NCI-H446 treated with DMSO at 0.1 percent for 48 hours (cell line): ENCODE measurements at regions not wholly inside any gene's neighbourhood (a gene's known extent, or its start where the extent isn't known, plus 50 kb on each side); places are given as distances from the start of the nearest gene placed in this dataset.
A peak's percentile ranks its signal among the peaks of the same experiment; 100 is the strongest.
"Not testable (repeated sequence)": the region's sequence is repeated elsewhere in the genome, so short reads cannot be mapped to it uniquely, and the experiment has no call there.

ENCODE experiments used
- DNase-seq: peaks from one replicate; lab custom pipeline; 2025; lab: John Stamatoyannopoulos, UW

DNA sequence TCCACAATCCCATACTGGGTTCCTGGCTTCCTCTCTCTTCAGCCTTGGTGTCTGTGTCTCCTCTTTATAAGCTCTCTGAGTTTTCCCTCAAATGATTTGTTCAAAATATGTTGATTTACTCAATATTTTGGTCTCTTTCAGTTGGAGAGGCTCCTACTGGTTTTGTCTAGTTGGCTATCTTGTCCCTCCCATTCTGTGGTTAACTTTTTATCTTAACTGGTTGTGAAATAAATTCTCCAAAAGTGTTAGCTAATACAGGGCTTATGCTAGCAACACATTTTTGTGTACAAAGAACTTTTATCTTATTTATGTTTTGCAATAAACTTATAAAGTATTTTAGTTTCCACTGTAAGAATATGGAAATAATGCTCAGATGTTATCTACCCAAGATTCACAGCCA is 200.9 kb downstream of the AASDHPPT start:
- DNase-seq, result no peak

DNA sequence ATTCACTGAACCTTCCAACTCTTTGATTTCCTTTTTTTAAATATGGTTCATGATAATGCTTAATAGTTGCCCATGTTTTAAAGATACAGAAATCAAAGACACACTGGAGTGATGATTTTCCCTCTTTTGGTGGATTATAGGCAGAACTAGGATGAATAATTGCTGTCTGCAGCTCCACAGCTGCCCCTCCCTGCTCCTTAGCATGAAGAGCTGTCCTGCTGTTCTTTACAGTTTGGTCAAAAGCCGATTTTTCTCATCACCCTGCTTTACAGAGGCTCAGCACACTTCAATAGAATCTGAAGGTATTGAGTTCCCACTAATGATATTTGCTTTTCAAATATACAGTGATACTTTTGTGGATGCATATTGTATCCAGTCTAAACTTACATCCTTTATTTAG is 202.6 kb downstream of the AASDHPPT start:
- no peak for DNase-seq

DNA sequence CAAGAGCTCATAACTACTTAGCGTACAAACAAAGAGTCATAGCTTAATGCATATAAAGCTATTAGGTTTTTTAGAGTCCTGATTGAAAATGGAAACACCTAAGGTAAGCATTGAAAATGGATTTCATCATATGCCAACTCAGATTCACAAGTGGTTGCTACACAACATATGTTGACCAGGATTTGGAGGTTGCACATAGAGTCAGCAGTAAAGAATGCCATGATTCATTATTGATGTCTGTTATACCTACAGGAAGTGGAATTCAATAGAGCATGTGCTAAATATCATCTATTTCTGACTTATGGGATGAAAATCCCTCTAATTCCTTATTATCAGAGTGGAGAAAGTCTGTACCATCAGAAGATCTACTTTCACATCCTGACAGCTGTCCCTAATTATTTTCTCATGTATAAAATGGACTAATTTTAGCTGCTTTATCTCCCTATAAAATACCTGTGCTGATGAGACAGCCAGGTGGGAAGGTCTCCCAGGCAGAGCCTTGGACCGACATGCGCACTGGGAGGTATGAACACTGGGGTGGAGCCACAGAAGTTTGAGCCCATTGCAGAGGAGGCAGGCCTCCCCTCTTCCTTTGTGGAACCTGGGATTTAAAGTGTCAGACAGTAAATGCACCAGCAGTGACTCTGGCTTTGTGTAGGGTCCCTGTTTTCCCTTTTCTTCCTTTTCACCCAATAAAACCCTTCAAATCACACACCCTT is 204.2 kb downstream of the AASDHPPT start:
- no peak for DNase-seq

DNA sequence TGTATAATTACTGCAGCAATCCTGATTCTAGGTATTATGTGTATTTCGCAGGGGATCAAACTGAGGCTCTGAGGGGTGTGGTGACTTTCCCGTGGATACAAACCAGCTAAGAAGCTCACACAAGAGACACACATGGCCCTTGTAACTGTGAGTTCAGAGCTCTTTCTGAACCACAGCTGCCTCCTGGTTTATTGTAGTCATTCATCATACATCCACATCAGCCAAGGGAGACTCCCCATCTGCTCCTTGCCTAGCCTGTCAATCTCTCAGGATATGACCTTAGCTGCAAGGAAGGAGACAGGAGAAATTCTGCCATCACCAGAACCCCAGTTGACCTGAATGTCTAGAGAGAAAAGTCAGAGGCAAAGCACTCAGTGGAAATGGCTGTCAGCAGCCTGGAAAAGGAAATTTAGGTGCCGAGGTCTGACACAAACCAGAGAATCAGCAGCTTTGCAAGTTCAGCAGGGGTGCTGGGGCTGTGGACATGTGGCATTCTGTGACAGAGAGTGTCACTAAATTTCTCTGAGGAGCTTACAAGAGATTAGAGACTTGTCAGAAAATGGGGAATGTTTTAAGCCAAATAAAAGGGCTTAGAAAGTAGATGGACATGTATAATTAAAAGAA is 209.5 kb downstream of the AASDHPPT start:
- DNase-seq, result no peak

DNA sequence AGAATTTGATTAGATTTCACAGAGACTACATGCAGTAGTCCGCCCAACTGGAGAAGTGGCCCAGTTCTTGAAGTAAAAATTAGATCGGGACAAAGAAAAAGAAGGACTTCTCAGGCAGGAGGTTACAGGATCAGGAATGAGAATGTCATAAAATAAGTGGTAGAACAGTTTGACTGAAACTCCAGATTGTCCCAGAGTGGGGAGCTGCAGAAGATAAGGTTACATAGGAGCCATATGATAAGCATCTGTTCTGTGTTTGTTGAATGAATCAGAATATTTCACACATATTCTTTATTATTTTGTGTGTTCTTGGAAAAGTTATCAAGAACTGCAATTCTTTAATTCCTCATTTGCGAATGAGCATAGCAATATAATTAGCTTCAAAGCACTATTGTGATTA is 210.6 kb downstream of the AASDHPPT start:
- DNase-seq, result no peak

DNA sequence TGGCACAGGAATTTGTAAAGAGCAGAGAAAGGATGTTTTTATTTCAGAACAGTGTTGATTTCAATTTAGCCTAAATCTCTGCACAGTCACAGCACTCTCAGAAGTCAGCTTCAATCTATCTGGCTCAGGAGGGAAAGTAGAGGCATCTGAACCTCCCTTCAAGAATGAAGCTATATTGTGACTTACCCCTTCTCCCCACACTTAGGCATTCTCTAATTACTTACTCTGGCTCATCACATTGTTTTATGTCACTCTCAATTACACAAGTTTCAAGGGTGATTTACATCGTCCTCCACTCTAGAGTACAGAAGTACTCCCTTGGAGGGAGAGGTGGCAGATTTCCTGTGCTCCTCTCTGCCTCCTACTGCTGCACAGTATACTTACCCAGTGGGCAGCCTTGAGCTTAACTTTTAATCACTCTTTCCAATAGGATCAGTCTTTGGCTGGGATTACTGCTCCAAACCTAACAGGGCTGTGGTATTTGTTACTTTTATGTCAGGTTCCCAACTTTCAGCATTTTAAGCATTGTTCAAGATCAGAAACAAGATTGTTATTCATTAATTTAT is 211.4 kb downstream of the AASDHPPT start:
- DNase-seq, result no peak

DNA sequence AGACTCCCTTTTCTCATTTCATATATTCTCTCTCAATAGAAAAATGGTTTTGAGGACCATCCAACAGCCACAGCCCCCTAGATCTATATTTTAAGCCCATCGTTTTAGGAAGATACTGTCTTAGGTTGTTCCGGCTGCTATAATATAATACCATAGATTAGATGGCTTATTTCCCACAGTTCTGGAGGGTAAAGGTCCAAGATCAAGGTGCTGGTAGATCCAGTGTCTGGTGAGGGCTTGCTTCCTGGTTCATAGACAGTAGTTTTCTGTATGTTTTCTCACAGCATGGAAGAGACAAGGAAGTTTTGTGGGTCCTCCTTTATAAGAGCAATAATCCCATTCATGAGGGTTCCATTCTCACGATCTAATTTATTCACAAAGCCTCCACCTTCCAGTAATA is 215.1 kb downstream of the AASDHPPT start:
- no peak for DNase-seq

DNA sequence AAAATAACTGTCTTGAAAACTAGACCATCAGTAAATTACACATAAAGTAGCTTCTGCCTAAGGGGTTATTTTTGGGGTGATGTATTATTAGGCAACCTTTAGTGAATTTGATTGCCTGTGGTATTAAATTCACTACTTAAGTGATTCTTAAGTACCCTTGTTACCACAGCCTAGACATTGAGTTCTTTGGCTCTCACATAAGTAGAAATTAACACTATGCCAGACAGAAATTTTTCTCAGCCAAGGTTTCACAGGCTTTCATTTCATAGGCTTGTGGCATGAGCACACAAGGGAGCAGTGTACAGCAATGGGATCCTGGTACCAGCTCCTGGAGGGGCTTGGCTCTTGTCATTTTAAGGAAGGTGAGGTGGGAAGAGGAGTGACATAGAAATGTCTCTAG is 218.5 kb downstream of the AASDHPPT start:
- DNase-seq, result no peak

DNA sequence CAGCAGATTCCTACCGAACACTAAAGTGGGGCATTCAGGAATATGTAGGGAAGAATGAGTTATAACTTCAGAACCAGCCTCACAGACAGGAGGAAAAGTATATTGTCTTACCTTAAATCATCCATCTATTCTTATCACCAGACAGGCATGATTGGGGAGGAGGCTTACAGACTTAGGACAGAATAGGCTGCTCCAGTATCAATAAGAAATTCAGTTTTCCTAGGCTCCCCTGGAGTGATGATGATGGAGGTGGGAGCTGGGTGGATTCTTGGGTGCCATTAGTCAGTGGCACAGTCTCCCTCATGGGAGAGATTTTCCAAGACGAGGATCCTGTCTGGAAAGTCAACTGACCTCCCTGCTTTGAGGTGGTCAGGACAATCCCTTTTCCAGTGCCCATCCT is 225.0 kb downstream of the AASDHPPT start:
- no peak for DNase-seq

DNA sequence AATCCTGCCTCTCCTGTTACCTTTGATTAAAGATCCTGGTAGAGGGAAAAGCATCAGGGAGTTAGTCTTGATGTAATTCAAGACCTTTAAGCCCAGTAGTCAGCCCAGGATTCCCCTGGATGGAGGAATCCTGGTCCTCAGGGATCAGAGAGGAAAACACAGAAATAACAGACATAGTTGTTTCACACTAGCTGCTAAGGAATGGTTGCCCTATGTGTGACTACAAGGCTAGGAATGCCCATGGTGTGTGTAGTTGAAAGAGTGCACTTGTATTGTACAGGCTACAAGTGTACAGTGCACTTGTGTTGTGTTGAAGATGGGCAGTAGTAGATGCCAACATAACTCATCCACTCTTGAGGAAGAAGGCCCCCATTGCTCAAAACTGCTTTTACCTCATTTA is 226.8 kb downstream of the AASDHPPT start:
- DNase-seq, result no peak

DNA sequence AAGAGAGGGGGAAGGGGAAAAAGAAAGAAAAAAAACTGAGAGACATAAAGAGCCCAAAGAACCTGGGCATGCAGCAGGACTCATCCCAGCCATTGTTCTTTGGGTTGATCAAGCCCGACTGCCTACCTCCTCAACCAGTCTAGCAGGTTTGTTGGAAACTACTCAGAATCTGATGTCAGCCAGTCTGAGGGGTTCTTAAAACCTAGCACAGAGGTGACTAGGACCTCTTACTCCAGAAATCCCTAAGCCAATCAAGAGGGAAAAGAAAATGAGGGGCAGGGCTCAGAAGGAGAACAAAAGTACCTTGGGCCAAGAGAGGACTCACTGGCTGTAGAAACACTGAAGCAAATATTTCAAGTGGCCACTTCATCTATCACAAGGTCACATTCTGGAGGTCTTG is 228.0 kb downstream of the AASDHPPT start:
- no peak for DNase-seq

DNA sequence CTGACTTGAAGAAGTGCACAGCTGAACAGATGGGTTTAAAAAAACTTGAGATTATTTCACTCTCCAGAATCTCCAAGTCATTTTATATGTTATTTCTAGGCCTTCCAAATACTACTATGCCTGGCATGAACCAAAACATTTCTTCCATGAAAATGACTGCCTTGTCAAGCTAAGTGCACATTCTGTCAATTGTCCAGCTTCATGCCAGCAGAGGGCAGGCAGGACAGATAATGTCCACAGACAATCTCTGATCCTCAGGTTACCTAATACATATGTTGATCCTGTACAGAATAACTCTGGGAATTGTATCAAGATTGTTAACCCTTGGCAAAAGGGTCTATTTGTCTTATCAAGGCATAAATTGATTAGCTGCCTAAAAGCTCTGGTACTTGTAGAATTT is 229.5 kb downstream of the AASDHPPT start:
- DNase-seq, result no peak

DNA sequence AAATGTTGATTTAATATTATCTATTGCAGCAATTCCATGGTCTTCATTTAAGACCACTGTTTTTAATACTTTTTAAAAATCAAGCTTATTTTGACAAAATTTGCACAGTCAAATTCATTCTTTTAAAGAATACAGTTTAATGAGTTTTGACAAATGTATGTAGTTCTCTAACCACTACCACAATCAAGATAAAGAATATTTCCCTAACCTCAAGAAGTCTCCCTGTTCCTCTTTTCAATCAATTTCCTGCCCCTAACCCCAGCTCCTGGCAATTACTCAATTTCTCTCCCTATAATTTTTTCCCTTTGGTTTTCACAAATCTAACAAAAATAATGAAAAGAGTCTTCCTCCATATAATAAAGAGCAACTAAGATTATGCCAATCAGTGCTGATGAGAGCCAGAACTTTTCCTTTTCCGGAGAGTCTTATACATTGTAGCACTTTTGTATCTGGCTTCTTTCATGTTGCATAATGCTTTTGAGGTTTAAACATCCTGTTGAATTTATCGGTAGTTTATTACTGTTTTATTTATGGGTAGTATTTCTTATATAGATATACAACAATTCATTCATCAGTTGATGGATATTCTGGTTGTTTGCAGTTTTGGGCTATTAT is 231.7 kb downstream of the AASDHPPT start:
- DNase-seq, result no peak

DNA sequence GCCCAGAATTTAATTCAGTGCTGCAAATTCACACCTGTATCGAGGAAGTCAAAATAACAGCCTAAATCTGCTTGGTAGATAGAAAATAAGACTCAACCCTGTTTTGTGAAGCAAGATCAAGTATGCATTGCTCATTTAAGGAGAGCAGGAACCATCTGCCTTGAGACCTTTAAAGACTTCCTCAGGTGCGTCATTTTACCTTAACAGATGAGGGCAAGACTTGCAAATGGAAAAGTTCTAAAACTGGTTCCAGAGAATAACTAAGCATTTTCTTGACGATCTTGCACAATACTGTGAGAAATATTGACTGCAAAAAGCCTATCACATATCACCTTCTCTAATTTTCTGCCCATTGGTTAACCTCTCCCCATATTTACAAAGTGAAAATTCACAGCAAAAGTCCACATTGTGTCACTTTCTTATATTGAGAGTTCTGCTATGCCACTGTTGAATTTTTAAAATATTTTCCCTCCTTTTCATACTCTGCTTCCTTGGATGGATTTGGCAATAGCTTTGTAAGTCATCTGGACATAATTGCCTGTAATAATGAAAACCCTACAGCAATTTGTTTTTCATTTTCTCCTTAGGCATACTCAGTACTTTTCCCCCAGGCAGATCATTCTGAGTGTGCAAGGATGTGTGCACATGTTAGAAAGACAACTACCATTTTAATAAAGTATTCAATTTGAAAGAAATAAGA is 234.2 kb downstream of the AASDHPPT start:
- peak; percentile 16 for DNase-seq

DNA sequence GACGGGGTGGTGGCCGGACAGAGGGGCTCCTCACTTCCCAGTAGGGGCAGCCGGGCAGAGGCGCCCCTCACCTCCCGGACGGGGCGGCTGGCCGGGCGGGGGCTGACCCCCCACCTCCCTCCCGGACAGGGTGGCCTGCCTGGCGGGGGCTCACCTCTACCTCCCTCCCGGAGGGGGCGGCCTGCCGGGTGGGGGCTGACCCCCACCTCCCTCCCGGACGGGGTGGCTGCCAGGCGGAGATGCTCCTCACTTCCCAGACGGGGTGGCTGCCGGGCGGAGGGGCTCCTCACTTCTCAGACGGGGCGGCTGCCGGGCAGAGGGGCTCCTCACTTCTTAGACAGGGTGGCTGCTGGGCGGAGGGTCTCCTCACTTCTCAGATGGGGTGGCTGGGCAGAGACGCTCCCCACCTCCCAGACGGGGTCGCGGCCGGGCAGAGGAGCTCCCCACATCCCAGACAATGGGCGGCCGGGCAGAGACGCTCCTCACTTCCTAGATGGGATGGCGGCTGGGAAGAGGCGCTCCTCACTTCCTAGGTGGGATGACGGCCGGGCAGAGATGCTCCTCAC is 239.8 kb downstream of the AASDHPPT start:
- DNase-seq, result not testable (repeated sequence)

DNA sequence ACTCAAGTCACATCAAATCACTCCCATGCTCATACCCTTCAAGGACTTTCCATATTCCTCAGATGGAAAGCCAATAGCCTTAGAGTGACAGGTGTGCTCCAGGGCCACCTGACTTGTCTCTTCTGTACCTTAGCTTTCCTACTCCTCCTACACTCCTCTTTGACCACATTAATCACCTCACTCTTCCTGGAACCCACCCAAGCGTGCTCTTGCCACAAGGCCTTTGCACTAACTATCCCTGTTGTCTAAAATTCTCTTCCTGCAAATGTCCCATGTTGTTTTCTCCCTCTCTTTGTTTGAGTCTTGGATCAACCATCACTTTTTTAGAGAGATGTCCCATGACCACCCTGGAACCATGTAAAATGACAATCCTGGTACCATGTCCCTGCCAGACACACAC is 244.1 kb downstream of the AASDHPPT start:
- DNase-seq, result no peak

DNA sequence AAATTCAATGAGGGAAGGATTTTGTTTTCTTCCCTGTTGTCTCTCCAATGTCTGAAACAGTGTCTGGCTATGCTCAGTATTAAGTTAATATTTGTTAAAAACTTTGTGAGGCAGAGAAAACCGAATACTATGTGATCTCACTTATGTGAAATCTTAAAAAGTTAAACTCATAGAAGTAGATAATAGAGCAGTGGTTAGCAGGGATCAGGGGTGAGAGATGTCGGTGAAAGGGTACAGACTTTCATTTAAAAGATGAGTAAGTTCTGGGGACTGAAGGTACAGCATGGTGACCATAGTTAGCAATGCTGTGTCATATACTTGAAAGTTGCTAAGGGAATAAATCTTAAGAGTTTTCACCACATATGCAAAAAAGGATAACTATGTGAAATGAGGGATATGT is 244.6 kb downstream of the AASDHPPT start:
- no peak for DNase-seq

DNA sequence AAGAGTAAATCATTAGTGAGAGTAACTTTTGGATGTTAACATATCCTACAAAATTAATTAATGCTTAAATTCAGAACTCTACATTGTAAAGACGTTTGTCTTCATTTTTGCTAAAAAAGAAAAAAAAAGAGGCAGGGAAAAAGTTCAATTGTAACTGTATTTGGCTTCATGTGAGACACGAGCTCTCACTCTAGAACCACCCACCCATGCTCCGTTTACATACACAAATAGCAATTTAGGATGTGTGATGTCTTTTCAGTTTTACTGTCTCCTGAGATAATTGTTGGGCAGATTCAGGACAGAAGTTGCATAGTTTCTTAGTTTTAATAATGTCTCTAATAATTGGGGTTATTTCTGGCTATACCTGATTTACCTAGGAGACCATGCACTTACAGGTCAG is 248.6 kb downstream of the AASDHPPT start:
- no peak for DNase-seq

DNA sequence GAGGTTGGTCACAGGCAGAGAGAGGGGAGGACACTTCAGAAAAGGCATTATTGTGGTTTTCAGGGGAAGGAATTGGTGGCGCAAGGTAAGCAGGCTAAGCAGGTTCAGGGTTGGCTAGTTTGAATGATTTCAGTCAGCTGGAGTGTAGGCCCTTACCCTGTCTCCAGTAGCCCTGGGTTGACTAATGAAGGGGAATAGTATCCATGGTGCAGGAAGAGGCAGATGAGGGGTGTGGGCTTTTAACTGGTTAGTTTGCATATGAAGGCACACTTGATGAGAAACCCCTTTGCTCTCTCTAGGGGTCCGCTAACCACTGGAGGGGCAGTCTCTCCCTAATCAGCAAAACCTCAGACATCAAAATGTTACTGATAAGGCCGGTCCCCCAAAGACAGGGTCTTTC is 249.7 kb downstream of the AASDHPPT start:
- DNase-seq, result no peak

DNA sequence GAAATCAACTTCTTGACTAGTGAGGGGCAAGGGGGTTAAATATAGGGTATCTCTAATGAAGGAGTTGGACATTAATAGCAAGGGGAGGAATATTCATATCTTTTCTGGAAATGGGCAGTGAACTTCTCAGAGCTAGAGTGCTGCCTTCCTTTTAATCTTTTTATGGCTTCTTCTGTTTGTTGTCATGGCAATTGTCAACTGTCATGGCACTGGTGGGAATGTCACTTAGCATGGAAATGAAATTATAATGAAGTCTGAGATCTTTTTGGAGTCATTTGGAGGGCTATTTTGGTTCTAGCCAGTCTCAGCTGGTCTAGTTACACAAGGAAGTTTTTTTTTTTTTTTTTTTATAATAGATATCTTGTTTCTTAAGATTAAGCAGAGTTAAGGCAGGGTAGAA is 250.2 kb downstream of the AASDHPPT start:
- no peak for DNase-seq

DNA sequence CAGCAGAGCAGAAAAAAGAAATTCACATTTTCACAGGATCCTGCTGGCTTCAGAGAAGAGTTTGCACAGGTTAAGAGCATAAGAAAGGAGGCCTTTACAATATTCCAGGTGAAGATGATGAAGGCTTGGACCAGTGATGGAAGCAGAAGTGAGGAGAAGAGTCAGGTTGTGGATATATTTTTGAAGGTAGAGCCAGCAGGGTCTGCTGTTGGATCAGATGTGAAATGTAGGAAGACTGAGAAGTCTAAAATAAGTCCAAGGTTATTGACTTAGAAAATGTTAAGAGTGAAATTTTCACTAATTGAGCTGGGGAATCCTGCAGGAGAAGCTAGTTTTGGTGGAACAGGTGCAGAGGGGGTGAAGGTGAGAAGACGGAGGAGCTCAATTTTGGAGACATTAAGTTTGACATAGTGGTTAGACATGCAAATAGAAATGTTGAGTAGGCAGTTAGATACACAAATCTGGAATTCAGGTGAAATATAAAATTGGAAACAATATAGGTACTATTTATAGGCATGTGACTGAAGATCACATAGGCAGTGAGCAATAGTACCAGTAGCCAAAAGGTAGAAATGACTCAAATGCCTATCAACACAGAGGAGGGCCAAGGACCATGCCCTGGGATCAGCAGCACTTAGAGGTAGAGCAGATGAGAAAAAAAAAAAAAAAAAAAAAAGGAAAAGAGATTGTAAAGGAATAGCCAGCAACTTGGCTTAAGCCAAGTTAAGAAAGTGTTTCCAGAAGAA is 252.0 kb downstream of the AASDHPPT start:
- DNase-seq, result no peak

DNA sequence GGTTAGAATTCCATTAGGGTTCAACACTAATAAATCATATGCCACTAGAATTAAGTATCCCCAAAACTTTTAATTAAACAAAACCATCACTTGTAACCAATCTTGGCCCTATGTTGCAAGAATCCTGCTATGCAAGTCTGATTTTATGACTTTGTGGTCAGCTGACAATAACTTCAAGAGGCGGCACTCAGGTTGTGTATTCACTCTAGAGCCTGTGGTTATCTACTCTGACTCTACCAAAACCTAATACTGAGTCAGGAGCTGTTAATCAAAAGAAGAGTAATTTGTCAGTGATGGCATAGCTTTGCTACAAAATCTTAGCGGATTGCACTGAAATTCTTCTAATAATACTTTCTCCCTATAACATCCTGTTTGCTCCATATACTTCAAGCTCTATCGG is 253.7 kb downstream of the AASDHPPT start:
- no peak for DNase-seq
